Amniotic stem cell (primary cell): ENCODE measurements at regions not wholly inside any gene's neighbourhood (a gene's known extent, or its start where the extent isn't known, plus 50 kb on each side); places are given as distances from the start of the nearest gene placed in this dataset.

Experiments used
- DNase-seq: peaks from one replicate; lab custom pipeline; 2025; lab: John Stamatoyannopoulos, UW

DNA sequence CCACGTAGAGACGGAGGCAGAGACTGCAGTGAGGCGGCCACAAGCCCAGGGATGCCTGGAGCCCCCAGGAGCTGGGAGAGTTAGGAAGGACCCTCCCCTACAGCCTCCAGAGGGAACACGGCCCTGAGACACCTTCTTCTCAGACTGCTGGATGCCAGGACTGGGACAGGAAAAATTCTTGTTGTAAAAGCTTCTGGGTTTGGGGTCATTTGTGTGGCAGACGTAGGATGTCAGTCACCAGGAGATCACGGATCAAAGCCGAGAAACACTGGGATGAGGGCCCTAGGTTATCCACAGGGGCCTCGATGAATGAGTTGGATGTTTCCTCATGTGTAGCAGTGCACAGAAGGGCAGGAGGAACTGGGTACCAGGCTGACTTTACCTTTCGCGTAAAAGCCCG, 163.7 kb downstream of the SHOX start:
- no peak for DNase-seq

DNA sequence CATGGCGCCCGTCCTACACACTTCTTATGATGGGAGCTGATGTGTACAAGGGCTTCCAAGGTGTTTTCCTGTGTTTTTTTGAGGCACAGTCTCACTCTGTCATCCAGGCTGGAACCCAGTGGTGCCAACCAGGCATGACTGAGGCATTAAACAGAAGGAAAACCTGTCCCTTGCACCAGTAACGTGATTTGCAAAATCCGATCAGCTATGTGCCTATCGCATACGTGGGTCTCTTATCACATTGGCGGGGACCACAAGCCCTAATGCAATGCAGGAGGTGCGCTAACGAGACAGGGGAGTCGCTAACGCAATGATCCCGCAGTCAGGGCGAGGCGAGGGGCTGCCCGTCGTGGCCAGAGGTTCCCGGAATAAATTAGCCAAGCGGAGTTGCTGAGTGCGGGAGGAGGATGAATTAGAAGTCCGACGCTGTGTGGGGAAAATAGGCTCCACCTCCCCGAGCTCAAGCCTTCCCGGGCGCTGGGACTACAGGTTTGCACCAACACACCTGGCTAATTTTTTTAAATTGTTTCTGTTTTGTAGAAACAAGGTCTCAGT, 162.7 kb downstream of the SHOX start:
- DNase-seq: no peak

GRCh38 chrX:791479-792034, 161.0 kb downstream of the SHOX start:
- DNase-seq: no peak

DNA sequence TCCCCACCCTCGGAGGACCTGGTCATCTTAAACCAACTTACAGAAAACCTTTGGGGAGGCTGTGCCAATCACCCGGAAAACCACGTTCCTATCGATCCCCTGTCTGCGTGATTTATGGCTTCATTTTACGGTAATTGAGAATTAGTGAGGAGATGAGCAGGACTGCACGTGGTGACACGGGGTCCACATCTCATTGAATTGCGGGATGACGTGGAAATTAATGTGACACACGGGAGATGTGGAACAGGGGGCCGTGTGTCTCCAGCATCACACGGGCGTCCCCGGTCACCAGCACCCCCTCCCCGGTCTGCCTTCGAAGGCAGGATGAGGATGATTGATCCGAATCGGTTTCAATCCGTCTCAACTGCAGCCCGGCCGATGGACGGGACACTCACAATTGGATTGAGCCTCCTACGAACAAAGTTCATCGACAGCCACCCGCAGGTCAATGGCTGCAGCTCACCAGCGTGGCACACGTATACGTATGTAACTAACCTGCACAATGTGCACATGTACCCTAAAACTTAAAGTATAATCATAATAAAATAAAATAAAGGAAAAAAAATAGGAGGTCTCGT, 160.3 kb downstream of the SHOX start:
- no peak for DNase-seq

DNA sequence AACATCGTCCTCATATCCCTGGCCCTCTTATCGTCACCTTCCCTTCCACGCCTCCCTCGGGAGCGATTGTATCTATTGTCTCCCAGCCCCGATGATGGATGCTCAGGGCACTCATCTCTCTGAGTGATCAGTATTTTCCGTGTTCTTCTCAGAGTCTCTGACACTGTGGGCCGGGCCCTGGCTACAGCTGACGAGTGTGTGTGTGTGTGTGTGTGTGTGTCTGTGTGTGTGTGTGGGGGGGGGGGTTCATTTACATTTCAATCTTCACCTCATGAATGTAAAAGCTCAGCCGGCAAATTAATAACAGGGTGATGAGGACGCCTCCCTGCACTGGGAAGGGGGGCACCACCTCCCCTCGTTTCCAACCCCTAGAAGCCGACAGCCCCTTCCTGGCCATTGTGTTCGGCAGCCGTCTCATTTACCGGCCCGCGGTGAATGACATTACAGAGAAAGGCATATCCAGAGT, 159.5 kb downstream of the SHOX start:
- DNase-seq: no peak

DNA sequence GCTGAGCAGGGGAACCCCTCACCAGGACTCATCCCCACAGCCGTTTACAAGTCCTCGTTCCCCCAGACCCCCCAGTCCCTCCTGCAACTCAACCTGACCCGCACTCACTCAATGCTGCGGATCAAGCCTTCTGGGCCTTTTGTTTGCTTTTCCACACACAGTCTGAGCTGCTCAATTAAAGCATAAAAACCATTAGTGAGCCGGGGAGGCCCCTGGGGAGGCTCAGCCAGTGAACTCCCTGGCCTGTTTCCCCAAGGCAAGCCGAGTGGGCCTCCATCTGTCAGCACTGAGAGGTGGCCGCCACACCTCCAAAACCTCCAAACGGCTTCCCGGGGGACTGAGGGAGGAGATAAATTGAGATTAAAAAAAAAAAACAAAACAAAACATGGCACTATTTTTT, 158.5 kb downstream of the SHOX start:
- no peak for DNase-seq

- DNase-seq: no peak
Observed at GRCh38 chrX:786441-786881, 155.9 kb downstream of the SHOX start.

DNA sequence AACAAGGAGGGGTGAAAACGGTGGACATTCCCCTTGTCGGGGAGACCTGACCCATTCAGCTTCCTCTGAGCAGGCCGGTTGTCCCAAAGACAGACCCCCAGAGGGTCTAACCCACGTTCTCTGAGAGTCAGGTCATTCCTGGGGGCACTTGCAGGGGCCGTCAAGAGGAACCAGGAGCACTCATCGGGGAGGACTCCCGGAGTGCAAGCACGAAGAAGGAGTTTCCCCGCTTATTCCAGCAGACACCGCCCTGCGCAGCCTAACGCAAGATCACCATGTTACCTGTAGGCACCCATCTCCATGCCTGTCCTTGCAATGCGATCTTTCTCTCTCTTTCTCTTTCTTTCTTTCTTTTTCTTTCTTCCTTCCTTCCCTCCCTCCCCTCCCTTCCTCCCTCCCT, 154.2 kb downstream of the SHOX start:
- DNase-seq: no peak

DNA sequence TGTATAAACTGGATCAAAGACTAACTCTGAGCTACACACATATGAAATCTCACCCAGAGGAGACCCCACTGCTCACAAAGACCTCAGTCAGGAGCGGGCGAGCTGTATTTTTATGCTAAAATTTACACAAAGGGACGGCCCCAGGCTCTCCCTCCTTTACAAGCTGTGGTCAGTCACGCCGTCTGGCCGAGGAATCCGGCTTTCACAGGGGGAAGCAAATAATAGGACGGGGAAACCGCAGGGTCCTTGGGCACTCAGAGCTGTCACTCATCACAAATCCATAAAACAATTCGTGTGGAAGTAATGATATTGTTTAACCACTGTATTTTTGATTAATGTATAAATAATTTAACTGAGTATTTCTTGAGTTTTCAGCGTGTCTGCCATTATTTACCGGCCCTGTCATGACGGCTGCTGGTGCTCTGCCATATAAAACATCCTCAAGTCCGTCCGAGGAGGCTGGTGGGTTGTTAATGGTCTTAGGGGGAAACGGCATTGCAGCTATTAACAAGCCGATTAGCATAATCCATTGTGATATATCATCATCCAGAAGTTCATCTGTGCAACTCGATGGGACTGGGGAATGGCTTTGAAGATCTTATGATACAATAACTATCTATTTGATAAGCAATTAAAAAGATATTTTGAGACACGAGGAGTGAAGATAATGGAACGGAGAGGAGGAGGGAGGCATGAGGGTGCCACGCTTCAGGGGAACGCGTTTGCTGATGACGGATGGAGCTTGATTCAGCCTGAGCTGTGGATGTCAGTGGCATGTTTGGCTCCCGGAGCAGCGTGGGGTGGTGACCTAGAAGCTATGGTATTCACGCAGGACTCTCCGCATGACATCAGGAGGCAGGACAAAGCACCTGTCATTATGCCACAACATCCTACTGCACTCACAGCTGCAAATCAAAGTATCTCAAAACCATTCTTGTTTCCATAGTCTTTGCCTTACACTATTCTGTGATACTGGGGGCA, 150.9 kb downstream of the SHOX start:
- DNase-seq: no peak

DNA sequence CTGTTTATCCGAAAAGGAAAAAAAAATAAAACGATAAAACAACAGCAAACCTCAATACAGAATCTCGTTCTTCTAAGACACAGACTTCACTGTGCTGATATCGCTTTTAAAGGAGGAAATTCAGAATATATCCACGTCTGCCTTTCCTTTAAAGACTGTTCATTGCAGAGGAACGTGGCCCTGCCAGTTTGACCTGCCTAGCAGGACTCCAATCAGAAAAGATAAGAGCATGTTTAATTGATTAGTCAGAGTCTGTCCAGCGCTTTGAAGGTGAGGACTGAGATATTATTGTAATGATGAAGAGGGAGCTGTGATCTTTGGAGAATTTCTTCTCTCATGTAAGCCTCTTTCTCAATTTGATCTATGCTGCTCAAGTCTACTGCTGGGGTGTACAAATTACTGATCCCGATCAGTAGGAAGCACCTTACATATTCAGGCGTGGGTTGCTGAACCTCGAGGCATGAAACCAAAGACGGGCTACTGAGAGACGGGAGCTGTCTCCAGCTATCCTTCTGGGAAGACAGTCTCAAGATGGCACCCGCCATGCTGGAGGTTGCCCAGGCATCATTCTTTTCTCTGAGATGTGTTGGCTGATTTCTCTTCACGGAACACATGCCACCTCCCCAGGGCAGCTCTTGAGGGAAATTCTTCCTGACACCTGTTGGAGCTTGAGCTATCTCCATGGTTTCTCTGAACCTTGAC, 146.1 kb downstream of the SHOX start:
- DNase-seq: no peak

GRCh38 chrX:776061-776460, 145.5 kb downstream of the SHOX start:
- DNase-seq: no peak

GRCh38 chrX:774536-774935, 143.9 kb downstream of the SHOX start:
- no peak for DNase-seq

GRCh38 chrX:773292-774025, 142.9 kb downstream of the SHOX start:
- no peak for DNase-seq

DNA sequence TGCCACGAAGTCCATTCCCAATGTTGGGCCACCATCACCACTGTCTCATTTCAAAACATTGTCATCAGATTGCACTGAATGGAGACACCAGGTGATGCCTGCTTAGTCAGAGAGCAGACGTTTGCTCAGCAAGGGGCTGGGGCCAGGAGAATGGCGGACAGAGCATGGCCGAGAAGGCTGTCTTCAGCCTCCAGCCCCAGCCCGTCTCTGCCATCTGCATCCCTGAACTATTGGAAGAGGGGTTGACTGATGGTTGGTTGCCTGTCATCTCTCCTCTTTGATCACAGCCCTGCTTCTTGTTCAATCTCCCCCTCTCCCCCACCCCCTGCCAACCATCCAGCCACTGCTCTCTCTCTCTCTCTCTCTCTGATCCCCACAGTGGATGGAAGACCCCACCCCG, 140.9 kb downstream of the SHOX start:
- DNase-seq: no peak

- DNase-seq: no peak
Observed at GRCh38 chrX:769796-770195, 139.2 kb downstream of the SHOX start.

GRCh38 chrX:768596-768995, 138.0 kb downstream of the SHOX start:
- no peak for DNase-seq

DNA sequence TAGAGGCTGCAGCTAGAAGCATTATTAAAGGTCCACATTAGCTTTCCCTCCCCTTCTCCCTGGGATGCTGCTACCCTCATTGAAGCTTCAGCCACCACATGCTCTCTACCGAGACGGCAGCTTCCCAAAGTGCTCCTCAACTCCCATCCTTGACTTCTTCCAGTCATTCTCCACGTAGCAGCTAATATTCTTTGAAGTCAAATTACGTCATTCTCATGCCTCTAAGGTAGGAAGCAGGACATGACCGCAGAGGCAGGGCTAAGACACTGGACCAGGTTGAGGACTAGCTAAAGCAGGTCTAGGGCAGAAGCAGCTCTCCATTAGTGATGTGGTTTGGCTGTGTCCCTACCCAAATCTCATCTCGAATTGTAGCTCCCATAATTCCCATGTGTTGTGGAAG, 128.3 kb downstream of the SHOX start:
- no peak for DNase-seq

- DNase-seq: no peak
Observed at GRCh38 chrX:750812-751211, 120.2 kb downstream of the SHOX start.

DNA sequence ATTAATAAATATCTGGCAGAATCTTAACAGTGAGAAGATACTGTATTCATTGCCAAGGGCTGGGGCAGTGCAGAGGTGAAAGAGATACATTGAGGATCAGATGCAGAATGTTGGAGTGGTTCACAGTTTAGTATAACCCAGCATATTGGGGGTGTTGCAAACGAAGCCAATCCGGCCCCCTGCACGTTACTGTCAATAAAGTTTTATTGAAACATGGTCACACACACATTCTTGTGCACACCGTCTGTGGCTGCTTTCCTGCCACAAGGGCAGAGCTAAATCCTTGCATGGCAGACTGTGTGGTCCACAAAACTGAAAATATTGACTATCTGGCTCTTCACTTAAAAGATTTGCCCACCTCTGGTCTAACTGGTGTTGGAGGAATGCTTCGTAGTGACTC, 119.7 kb downstream of the SHOX start:
- DNase-seq: no peak

- no peak for DNase-seq
Observed at GRCh38 chrX:747176-747575, 116.6 kb downstream of the SHOX start.

DNA sequence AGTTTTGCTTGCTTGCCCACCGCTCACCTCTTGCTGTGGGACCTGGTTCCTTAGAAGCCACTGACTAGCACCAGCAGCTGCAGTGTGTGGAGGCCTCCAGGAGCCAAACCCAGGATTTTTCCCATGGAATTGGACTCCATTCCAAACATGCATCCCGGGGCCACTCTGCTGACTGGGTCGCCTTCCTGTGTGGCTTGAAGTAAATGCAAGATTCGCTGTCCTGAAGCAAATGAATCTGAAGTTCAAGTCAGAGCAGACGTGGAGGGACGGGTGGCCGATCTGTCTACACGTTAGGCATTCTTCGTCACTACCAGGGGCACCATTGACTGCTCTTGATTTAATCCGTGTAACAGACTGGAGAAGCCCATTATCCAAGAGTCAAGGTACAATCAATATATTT, 109.0 kb downstream of the SHOX start:
- DNase-seq: no peak
